Mesendoderm (in vitro differentiated cells): ENCODE measurements at regions not wholly inside any gene's neighbourhood (a gene's known extent, or its start where the extent isn't known, plus 50 kb on each side); places are given as distances from the start of the nearest gene placed in this dataset.

Experiments
- DNase-seq: peaks from one replicate; pipeline ENCODE4 v3.0.0; 2013
- H2AK5ac ChIP-seq: 2 replicates; pipeline ENCODE4 v1.6.1; 2013; ENCODE audit warnings: low read length, inconsistent platforms
- H2BK120ac ChIP-seq: 2 replicates; pipeline ENCODE4 v1.6.1; 2013; ENCODE audit warnings: low read depth, mild to moderate bottlenecking, low read length, moderate library complexity, mixed read lengths
- H2BK15ac ChIP-seq: replicated peaks from 2 replicates; pipeline ENCODE4 v1.6.1; 2013; ENCODE audit warnings: low read depth, mild to moderate bottlenecking, moderate library complexity
- H2BK5ac ChIP-seq: 2 replicates; pipeline ENCODE4 v1.6.1; 2013; ENCODE audit warnings: low read length, inconsistent platforms
- H3K18ac ChIP-seq: 2 replicates; pipeline ENCODE4 v1.6.1; 2013; ENCODE audit warnings: mild to moderate bottlenecking, low read length, mixed read lengths
- H3K23ac ChIP-seq: one replicate; pipeline ENCODE4 v1.6.1; 2013; ENCODE audit warnings: low read length
- H3K27ac ChIP-seq: 2 replicates; pipeline ENCODE4 v1.5.1; 2013; ENCODE audit warnings: low read depth, mild to moderate bottlenecking, inconsistent platforms, low read length, moderate library complexity
- H3K27me3 ChIP-seq: 2 replicates; pipeline ENCODE4 v1.6.1; 2013; ENCODE audit warnings: low read length, control low read depth, mild to moderate bottlenecking, inconsistent platforms; ENCODE audit not compliant: insufficient read depth, poor library complexity
- H3K36me3 ChIP-seq: 2 replicates; pipeline ENCODE4 v1.6.1; 2013; ENCODE audit warnings: low read length, inconsistent platforms; ENCODE audit not compliant: control insufficient read depth, insufficient read depth
- H3K4ac ChIP-seq: one replicate; pipeline ENCODE4 v1.6.1; 2013; ENCODE audit warnings: low read depth, mild to moderate bottlenecking, low read length, moderate library complexity
- H3K4me1 ChIP-seq: 2 replicates; pipeline ENCODE4 v1.6.1; 2013; ENCODE audit warnings: low read depth, low read length, inconsistent platforms; ENCODE audit not compliant: control insufficient read depth
- H3K4me2 ChIP-seq: 2 replicates; pipeline ENCODE4 v1.6.1; 2013; ENCODE audit warnings: low read length
- H3K4me3 ChIP-seq: 2 replicates; pipeline ENCODE4 v1.5.1; 2013; ENCODE audit warnings: mild to moderate bottlenecking, low read length
- H3K56ac ChIP-seq: one replicate; pipeline ENCODE4 v1.6.1; 2013; ENCODE audit warnings: low read length
- H3K79me1 ChIP-seq: 2 replicates; pipeline ENCODE4 v1.6.1; 2013; ENCODE audit warnings: low read length, inconsistent platforms
- H3K79me2 ChIP-seq: 2 replicates; pipeline ENCODE4 v1.6.1; 2013; ENCODE audit warnings: mild to moderate bottlenecking, low read length; ENCODE audit not compliant: control insufficient read depth, insufficient read depth
- H3K9ac ChIP-seq: 2 replicates; pipeline ENCODE4 v1.6.1; 2013; ENCODE audit warnings: low read length, inconsistent platforms
- H4K5ac ChIP-seq: one replicate; pipeline ENCODE4 v1.6.1; 2013; ENCODE audit warnings: low read length
- H4K8ac ChIP-seq: one replicate; pipeline ENCODE4 v1.6.1; 2013; ENCODE audit warnings: low read depth, mild to moderate bottlenecking, control low read depth, low read length, moderate library complexity
- WGBS: extraction: QIAGEN DNeasy Blood & Tissue Kit; methylation state at CpG from one replicate; pipeline ENCODE4 v1.1.7; 2013; ENCODE audit warnings: low lambda C conversion rate, missing lambda C conversion rate; ENCODE audit not compliant: insufficient coverage; ENCODE audit errors: extremely low coverage; 5-methylcytosine and 5-hydroxymethylcytosine counted together

- H3K36me3 ChIP-seq: no peaks in the 10 kb centered on the region
- H4K8ac ChIP-seq: no peak overlapping the region
- no peak overlapping the region for H3K23ac ChIP-seq
- no peak overlapping the region for H3K18ac ChIP-seq
- no peak overlapping the region for H3K4me3 ChIP-seq
- no peaks in the 10 kb centered on the region for H3K79me1 ChIP-seq
- no peaks in the 10 kb centered on the region for H3K4me1 ChIP-seq
- no peak overlapping the region for H4K5ac ChIP-seq
- no peak overlapping the region for H3K27ac ChIP-seq
- H3K9ac ChIP-seq: no peak overlapping the region
- H3K56ac ChIP-seq: no peak overlapping the region
- H2BK5ac ChIP-seq: no peak overlapping the region
- H2BK15ac ChIP-seq: no peak overlapping the region
- no peak for DNase-seq
- H3K4me2 ChIP-seq: no peak overlapping the region
- no peak overlapping the region for H3K4ac ChIP-seq
- H3K27me3 ChIP-seq: no peaks in the 10 kb centered on the region
- no CpG with 5 or more reads among the region's 2 CpGs for WGBS
- no peak overlapping the region for H2AK5ac ChIP-seq
- H3K79me2 ChIP-seq: no peaks in the 10 kb centered on the region
- no peak overlapping the region for H2BK120ac ChIP-seq
These were observed 242.4 kb upstream of the MEF2C start for GRCh38 chr5:89125372-89125771.

GRCh38 chr5:89123581-89123980 is 240.6 kb upstream of the MEF2C start:
- no peak overlapping the region for H2AK5ac ChIP-seq
- H3K27ac ChIP-seq: no peak overlapping the region
- no peak overlapping the region for H3K18ac ChIP-seq
- H3K4ac ChIP-seq: no peak overlapping the region
- no peak overlapping the region for H2BK5ac ChIP-seq
- H3K36me3 ChIP-seq: no peaks in the 10 kb centered on the region
- no peak overlapping the region for H3K9ac ChIP-seq
- H3K79me1 ChIP-seq: no peaks in the 10 kb centered on the region
- H3K4me3 ChIP-seq: no peak overlapping the region
- H3K27me3 ChIP-seq: no peaks in the 10 kb centered on the region
- H3K56ac ChIP-seq: no peak overlapping the region
- H2BK15ac ChIP-seq: no peak overlapping the region
- no peak overlapping the region for H3K4me2 ChIP-seq
- no peak overlapping the region for H4K8ac ChIP-seq
- no CpG with 5 or more reads among the region's 2 CpGs for WGBS
- H4K5ac ChIP-seq: no peak overlapping the region
- H2BK120ac ChIP-seq: no peak overlapping the region
- DNase-seq: no peak
- H3K4me1 ChIP-seq: no peaks in the 10 kb centered on the region
- no peak overlapping the region for H3K23ac ChIP-seq
- no peaks in the 10 kb centered on the region for H3K79me2 ChIP-seq

- Histone ChIP-seq H3K27me3 (no peaks in the 10 kb centered on the region), H3K4me3 (no peak overlapping the region), H3K4me2 (no peak overlapping the region), H2BK120ac (no peak overlapping the region), H3K23ac (no peak overlapping the region), H4K8ac (no peak overlapping the region), H3K56ac (no peak overlapping the region), H4K5ac (no peak overlapping the region), H3K36me3 (no peaks in the 10 kb centered on the region), H3K79me1 (no peaks in the 10 kb centered on the region), H3K79me2 (no peaks in the 10 kb centered on the region), H2AK5ac (no peak overlapping the region), H2BK5ac (no peak overlapping the region), H3K9ac (no peak overlapping the region), H3K4ac (no peak overlapping the region), H2BK15ac (no peak overlapping the region), H3K18ac (no peak overlapping the region), H3K4me1 (no peaks in the 10 kb centered on the region), H3K27ac (no peak overlapping the region)
- DNase-seq: no peak
- WGBS: no CpG with 5 or more reads among the region's 3 CpGs
These were observed 237.7 kb upstream of the MEF2C start for GRCh38 chr5:89120719-89121118.

GRCh38 chr5:89117124-89117644 is 234.2 kb upstream of the MEF2C start:
- H3K4me1 ChIP-seq: no peaks in the 10 kb centered on the region
- H3K27me3 ChIP-seq: no peaks in the 10 kb centered on the region
- H3K56ac ChIP-seq: no peak overlapping the region
- no peak overlapping the region for H3K18ac ChIP-seq
- no peak overlapping the region for H2BK5ac ChIP-seq
- no peak overlapping the region for H3K9ac ChIP-seq
- no peak overlapping the region for H3K4me2 ChIP-seq
- H4K8ac ChIP-seq: no peak overlapping the region
- WGBS: no CpG with 5 or more reads among the region's 1 CpG
- no peaks in the 10 kb centered on the region for H3K36me3 ChIP-seq
- H3K23ac ChIP-seq: no peak overlapping the region
- no peak overlapping the region for H2BK15ac ChIP-seq
- H2AK5ac ChIP-seq: no peak overlapping the region
- no peak for DNase-seq
- H3K79me2 ChIP-seq: no peaks in the 10 kb centered on the region
- H3K4ac ChIP-seq: no peak overlapping the region
- no peak overlapping the region for H3K27ac ChIP-seq
- H3K79me1 ChIP-seq: no peaks in the 10 kb centered on the region
- H3K4me3 ChIP-seq: no peak overlapping the region
- H2BK120ac ChIP-seq: no peak overlapping the region
- H4K5ac ChIP-seq: no peak overlapping the region

- Histone ChIP-seq H3K4ac (no peak overlapping the region), H3K27ac (no peak overlapping the region), H3K23ac (no peak overlapping the region), H4K8ac (no peak overlapping the region), H3K56ac (no peak overlapping the region), H3K4me3 (no peak overlapping the region), H3K18ac (no peak overlapping the region), H3K4me2 (no peak overlapping the region), H2BK15ac (no peak overlapping the region), H3K9ac (no peak overlapping the region), H3K79me1 (no peaks in the 10 kb centered on the region), H2BK5ac (no peak overlapping the region), H3K27me3 (no peaks in the 10 kb centered on the region), H3K79me2 (no peaks in the 10 kb centered on the region), H2BK120ac (no peak overlapping the region), H2AK5ac (no peak overlapping the region), H4K5ac (no peak overlapping the region), H3K4me1 (no peaks in the 10 kb centered on the region), H3K36me3 (no peaks in the 10 kb centered on the region)
- WGBS: no CpG with 5 or more reads among the region's 4 CpGs
- no peak for DNase-seq
These were observed 228.1 kb upstream of the MEF2C start for GRCh38 chr5:89110916-89111646.

GRCh38 chr5:89106480-89106879 is 223.5 kb upstream of the MEF2C start:
- no peak overlapping the region for H2BK15ac ChIP-seq
- WGBS: no CpG with 5 or more reads among the region's 1 CpG
- no peak overlapping the region for H4K5ac ChIP-seq

More at GRCh38 chr5:89106480-89106879, 223.5 kb upstream of the MEF2C start:
- no peak overlapping the region for H4K8ac ChIP-seq
- no peak overlapping the region for H2BK120ac ChIP-seq
- no peaks in the 10 kb centered on the region for H3K4me1 ChIP-seq
- no peak overlapping the region for H3K9ac ChIP-seq
- H3K79me1 ChIP-seq: no peaks in the 10 kb centered on the region
- no peak overlapping the region for H2BK5ac ChIP-seq
- H3K27me3 ChIP-seq: no peaks in the 10 kb centered on the region
- no peak overlapping the region for H3K4ac ChIP-seq
- no peak overlapping the region for H3K56ac ChIP-seq
- H3K4me3 ChIP-seq: no peak overlapping the region
- no peak overlapping the region for H3K23ac ChIP-seq
- no peak overlapping the region for H3K4me2 ChIP-seq
- H3K79me2 ChIP-seq: no peaks in the 10 kb centered on the region
- H3K18ac ChIP-seq: no peak overlapping the region
- H3K36me3 ChIP-seq: no peaks in the 10 kb centered on the region
- DNase-seq: no peak
- H3K27ac ChIP-seq: no peak overlapping the region
- no peak overlapping the region for H2AK5ac ChIP-seq
